Epithelial cell of esophagus (primary cell): ENCODE measurements at regions not wholly inside any gene's neighbourhood (a gene's known extent, or its start where the extent isn't known, plus 50 kb on each side); places are given as distances from the start of the nearest gene placed in this dataset.

Source experiments
- DNase-seq: peaks from one replicate; pipeline ENCODE4 v3.0.0; 2010; ENCODE audit warnings: low read depth
- H3K4me3 ChIP-seq: 2 replicates; pipeline ENCODE4 v1.5.1; 2011; ENCODE audit warnings: mild to moderate bottlenecking, low read length, control low read depth
- TF ChIP-seq, protein P1 (sequence below): IDR thresholded peaks from 2 replicates; pipeline ENCODE4 v1.5.1; 2011; ENCODE audit warnings: low read depth, mild to moderate bottlenecking, low read length, control low read depth, inconsistent platforms; ENCODE audit not compliant: insufficient read depth; ENCODE audit errors: missing control alignments

DNA sequence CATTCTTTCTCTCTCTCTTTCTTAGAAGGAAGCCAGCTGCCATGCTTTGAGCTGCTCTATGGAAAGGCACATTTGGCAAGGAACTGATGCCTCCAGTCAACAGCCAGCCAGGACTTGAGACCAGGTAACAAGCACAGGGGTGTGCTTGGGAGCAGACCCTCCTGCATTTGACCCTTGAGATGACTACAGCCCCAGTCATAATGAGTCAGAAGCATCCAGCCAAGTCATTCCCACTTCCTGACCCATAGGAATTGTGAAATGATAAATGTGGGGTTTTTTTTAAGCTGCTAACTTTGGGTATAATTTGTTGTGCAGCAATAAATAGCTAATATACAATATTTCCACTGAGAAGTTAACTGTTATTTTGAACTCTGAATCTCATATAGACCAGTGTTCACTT is 446.9 kb downstream of the GRXCR1 start:
- peak; percentile 90 for DNase-seq
- H3K4me3 ChIP-seq, result no peak overlapping the region
- TF ChIP-seq, protein P1, sequence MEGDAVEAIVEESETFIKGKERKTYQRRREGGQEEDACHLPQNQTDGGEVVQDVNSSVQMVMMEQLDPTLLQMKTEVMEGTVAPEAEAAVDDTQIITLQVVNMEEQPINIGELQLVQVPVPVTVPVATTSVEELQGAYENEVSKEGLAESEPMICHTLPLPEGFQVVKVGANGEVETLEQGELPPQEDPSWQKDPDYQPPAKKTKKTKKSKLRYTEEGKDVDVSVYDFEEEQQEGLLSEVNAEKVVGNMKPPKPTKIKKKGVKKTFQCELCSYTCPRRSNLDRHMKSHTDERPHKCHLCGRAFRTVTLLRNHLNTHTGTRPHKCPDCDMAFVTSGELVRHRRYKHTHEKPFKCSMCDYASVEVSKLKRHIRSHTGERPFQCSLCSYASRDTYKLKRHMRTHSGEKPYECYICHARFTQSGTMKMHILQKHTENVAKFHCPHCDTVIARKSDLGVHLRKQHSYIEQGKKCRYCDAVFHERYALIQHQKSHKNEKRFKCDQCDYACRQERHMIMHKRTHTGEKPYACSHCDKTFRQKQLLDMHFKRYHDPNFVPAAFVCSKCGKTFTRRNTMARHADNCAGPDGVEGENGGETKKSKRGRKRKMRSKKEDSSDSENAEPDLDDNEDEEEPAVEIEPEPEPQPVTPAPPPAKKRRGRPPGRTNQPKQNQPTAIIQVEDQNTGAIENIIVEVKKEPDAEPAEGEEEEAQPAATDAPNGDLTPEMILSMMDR, result no peak

DNA sequence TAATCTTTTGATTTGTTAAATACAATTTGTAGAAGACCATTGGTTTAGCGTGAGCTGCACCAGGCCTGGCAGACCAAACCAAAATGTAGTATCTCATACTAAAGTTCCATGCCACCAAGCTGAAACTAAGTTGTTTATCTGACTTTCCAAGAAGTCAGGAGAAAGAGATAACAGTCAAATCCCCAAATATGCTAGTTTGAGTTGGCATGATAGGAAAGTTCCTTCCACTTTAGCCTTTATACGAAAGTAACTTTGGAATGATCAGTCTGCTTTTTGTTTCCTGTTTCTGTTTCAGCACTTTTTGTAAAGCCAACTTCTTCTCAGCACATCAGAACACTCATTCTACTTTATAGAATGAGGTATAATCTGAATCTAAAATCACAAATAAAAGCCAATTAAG is 449.2 kb downstream of the GRXCR1 start:
- TF ChIP-seq, protein P1, result no peak
- H3K4me3 ChIP-seq, result no peak overlapping the region
- no peak for DNase-seq

DNA sequence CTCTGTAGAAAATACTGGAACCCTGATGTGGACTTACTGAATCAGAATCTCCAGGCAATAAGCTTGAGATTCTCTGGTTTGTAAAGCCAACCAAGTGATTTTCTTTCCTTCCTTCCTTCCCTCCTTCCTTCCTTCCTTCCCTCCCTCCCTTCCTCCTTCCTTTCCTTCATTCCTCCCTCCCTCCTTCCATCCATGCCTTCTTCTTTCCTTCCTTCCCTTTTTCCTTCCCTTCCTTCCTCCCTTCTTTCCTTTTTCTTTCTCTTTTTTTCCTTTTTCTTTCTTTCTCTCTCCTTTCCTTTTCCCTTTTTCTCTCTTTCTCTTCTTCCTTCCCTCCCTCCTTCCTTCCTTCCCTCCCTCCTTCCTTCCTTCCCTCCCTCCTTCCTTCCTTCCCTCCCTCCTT is 450.8 kb downstream of the GRXCR1 start:
- TF ChIP-seq, protein P1, result no peak
- H3K4me3 ChIP-seq, result no peak overlapping the region
- no peak for DNase-seq

DNA sequence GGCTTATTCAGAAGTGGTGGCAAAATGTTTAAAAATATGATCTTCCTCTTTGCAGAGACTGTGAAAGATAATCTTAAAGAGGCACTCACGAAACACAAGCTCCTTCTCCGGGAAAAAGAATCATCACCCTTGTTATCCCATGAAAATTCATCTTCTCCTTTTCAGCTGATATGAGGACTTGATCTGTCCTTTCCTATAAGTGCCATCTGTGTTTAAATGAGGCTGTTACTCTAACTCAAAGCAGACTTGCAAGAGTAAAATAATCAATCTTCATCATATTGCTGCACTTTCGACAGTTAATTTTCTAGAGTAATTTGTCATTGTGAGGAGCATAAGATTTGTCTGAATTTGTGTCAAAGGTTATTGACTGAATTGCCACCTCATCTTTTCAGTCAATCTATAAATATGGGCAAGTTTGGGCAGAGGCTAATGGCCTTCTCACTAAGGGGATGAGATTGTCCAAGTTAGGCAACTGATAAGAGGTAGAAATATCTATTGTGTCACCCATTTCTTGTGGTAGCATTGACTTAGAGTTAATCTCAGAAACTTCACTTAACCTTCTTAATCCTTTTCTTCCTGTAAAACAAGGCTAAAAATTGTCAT is 452.9 kb downstream of the GRXCR1 start:
- TF ChIP-seq, protein P1, result no peak
- peak; percentile 36 for DNase-seq
- no peak overlapping the region for H3K4me3 ChIP-seq

DNA sequence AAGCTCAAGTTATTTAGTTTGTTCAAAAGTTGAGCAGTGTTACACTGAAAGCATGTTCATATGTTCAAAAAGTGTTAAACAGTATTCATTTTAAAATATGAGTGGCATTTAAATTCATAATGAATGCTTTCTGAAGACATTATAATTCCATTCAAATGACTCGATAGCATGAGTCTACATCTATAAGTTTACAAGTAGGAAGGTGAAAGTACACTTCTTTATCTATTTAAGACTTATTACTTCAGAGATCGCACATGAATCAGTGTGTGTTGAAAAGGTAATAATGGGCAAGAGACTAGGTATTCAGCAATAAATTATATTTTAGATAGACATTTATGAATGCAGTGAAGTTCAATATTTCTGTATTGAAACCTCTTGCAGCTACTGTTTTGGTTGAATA is 456.1 kb downstream of the GRXCR1 start:
- DNase-seq, result peak; percentile 31
- H3K4me3 ChIP-seq, result no peak overlapping the region
- TF ChIP-seq, protein P1, result no peak

DNA sequence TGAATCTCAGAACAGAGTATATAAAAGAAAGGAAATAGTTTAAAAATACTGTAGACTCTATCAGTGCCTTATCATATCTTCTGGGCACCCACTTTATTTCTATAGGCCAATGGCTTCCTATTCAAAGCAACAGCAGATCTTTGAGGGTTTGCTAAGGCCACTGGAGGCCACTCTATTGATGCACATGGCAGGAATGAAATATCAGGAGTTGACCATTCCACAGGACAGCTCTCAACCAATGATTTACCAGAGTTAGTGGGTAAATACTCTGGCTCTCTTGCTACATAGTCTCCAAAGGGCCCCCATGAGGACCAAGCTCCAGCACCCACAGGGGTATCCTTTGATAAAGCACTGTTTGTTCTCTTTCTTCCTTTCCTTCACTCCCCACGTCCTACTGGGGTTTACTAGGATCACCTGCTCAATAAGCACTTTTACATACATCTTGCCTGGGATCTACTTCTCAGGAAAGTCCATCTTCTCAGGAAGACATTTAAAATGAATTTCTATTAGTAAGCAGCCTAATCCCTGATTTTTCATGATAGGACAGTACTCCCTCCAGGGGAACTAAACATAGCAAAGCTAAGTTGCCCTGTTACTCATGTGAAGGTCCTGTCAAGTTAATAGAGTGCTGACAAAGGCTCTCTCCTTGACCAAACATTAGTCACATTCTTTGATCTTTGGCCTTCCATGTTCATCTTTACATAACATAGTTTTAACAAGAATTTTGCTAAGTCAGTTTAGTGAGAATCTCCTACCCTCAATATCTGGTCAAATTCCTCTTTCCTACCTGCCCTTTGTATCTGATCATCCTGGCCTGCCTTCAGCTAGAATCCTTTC is 459.7 kb downstream of the GRXCR1 start:
- DNase-seq, result peak; percentile 26
- TF ChIP-seq, protein P1, result no peak
- H3K4me3 ChIP-seq, result no peak overlapping the region
